Fibroblast of villous mesenchyme (primary cell): ENCODE measurements at regions not wholly inside any gene's neighbourhood (a gene's known extent, or its start where the extent isn't known, plus 50 kb on each side); places are given as distances from the start of the nearest gene placed in this dataset.
A peak's percentile ranks its signal among the peaks of the same experiment; 100 is the strongest.

Source experiments
- DNase-seq: peaks from one replicate; pipeline ENCODE4 v3.0.0-alpha.2; 2010; ENCODE audit warnings: low read depth
- H3K4me3 ChIP-seq: 2 replicates; pipeline ENCODE4 v1.5.1; 2011; ENCODE audit warnings: low read depth, mild to moderate bottlenecking, low read length
- CTCF ChIP-seq: IDR thresholded peaks from 2 replicates; pipeline ENCODE4 v1.5.1; 2012; ENCODE audit warnings: low read depth, mild to moderate bottlenecking, low read length; ENCODE audit not compliant: insufficient read depth

GRCh38 chr4:20598626-20599025 lies 101.6 kb upstream of the PACRGL start:
- no peak for TF ChIP-seq CTCF
- no peak overlapping the region for H3K4me3 ChIP-seq
- DNase-seq: no peak

- no peak for TF ChIP-seq CTCF
- H3K4me3 ChIP-seq: no peak overlapping the region
- peak; percentile 64 for DNase-seq
These were observed 96.5 kb upstream of the PACRGL start for GRCh38 chr4:20603671-20604313.

- DNase-seq: no peak
- no peak for TF ChIP-seq CTCF
- no peak overlapping the region for H3K4me3 ChIP-seq
These were observed 87.9 kb upstream of the PACRGL start for GRCh38 chr4:20612313-20612712.

GRCh38 chr4:20614816-20615215 lies 85.4 kb upstream of the PACRGL start:
- no peak overlapping the region for H3K4me3 ChIP-seq
- DNase-seq: no peak
- TF ChIP-seq CTCF: no peak

GRCh38 chr4:20615486-20616260 lies 84.6 kb upstream of the PACRGL start:
- no peak overlapping the region for H3K4me3 ChIP-seq
- TF ChIP-seq CTCF: no peak
- DNase-seq: no peak

GRCh38 chr4:20616313-20616712 lies 83.9 kb upstream of the PACRGL start:
- H3K4me3 ChIP-seq: no peak overlapping the region
- DNase-seq: no peak
- no peak for TF ChIP-seq CTCF
